NCI-H2107 treated with DMSO at 0.1 percent for 48 hours (cell line): ENCODE measurements at regions not wholly inside any gene's neighbourhood (a gene's known extent, or its start where the extent isn't known, plus 50 kb on each side); places are given as distances from the start of the nearest gene placed in this dataset.
"Not testable (repeated sequence)": the region's sequence is repeated elsewhere in the genome, so short reads cannot be mapped to it uniquely, and the experiment has no call there.

ENCODE experiments used
- DNase-seq: peaks from one replicate; lab custom pipeline; 2025; ENCODE audit not compliant: unreplicated experiment; lab: John Stamatoyannopoulos, UW

DNA sequence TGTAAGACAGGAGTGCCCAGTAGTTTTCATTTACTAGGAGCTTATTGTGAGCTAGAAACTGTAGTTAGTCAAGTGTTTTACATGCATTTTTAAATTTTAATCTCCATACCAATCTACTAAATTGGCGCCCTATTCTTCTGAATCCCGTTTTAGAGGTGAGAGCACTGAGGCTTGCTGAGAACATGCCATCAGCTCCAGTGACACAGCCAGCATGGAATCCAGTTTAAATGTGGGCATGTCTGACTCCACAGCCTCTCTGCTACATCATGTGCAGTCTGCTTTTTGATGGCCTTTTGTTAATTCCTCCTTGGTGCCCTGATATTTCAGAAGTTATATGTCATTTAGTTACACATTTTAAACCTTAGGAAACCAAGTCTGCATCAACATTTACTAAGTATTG lies 325.4 kb downstream of the DLEU7 start:
- DNase-seq = no peak

DNA sequence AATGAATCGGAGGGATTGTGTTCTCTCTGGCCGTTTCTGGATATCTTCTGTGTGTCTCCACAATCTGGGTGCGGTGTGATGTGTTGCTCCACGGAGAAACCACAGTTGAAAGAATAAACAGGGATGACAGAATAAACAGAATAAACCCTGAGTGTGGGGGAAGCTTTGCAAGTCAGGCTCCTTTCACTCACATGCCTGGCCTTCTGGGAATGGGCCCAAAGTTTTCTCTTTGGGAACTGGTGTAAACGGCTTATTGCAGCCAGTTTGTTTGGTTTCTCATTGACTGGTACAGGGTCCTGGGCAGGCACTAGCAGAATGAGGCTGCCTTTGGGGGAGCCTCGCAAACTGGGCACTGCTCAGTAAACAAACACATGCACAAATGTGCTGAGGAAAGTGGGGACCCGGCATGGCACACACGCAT lies 324.7 kb downstream of the DLEU7 start:
- DNase-seq = no peak

DNA sequence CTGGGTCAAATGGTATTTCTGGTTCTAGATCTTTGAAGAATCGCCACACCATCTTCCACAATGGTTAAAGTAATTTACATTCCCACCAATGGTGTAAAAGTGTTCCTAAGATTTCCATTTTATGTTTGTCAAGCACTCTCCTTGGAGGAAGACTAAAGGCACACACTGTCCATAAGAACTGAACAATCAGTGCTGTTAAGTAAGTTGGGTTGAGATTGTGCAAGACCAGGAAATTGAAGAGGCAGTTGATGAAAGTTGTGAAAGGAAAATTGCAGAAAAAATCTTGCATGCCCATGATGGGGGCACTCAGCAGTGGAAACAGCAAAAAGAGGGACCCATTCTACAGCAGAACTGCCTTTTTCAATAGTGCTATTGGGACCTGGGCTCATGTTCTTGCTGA lies 323.6 kb downstream of the DLEU7 start:
- DNase-seq = no peak

DNA sequence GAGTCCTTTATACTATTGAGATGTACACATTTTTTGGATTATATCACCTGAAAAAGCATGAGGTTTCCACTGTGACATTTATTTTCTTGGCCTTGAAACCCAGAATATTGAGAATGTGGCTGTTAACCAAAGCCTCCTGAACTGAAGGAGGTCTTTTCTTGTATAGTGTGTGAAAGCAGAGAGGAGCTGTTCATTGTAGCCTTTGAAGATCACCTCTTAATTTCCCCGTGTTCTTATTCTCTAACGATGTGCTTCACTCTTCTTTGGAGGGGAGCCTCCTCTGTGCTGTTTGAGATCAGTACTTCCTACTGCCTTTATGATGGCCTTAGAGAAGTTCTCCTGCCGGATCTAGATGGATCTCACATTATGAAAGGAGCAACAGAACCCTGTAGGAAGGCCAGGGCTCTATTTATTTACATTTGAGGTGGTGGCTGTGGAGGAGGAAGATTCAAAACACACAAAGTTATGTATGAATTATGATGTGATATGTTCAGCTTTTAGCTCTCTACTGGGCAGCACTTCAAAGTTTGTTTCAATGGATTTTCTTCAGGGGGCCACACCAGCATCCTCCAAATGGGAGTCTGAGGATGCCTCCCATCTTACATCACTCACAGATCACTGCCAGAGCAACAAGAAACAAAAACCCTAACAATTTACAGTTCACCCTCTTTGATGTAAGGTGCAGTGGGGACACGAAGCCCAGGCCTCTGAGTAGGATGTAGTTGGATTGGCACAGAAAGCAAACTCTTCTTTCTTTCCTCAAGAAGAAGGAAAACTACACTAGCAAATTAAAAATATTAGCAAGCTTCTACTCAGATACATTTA lies 322.3 kb downstream of the DLEU7 start:
- no peak for DNase-seq

DNA sequence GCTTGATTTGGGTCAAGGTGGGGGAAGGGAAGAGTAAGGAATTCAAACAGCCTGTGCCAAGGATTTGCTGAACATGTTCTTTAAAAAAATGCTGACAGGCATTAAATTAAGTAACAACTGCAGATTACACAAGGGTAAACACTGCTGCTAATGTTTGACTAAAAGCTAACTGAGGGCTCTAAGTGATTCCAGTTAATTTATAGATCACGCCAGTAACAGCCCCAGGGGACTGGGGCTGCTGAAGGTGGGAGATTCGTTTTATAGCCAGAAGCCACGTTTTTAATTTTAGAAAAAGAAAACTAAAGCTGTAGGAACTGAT lies 321.7 kb downstream of the DLEU7 start:
- DNase-seq = no peak

DNA sequence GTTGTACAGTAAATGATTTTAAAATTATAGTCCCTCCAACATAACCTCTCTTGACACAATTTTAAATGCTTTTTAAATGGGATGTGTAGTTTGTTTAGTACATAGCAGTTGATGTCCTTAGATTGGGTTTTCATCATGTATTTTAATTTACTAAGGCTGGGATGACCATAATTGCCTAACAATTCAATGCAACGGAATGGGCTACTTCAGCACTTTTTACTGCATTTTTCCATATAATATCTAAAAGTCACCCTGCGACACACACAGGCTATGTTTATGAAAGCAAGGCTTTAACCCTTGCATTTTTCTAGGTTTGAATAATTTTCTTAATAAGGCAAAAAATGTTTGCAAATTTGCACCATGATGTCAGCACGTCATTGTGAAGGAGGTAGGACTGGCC lies 321.0 kb downstream of the DLEU7 start:
- DNase-seq = no peak

DNA sequence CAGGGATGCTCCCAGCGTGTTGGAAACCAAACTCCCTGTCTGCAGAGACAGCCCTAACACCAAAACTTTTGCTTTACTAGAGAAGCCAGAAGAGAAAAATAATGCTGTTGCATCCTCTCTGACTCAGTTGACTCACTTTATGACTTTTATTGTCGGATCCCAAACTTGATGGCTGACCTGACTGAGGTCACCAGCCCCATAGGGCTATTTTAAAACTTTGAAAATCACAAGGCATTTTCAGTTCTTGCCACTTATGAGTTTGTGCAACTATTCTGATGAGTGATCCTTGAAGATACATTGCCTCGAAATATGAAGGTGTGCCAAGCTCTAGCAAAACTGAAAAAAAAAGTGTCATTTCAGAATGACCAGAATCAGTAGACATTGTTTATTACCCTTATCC lies 320.2 kb downstream of the DLEU7 start:
- DNase-seq = no peak

DNA sequence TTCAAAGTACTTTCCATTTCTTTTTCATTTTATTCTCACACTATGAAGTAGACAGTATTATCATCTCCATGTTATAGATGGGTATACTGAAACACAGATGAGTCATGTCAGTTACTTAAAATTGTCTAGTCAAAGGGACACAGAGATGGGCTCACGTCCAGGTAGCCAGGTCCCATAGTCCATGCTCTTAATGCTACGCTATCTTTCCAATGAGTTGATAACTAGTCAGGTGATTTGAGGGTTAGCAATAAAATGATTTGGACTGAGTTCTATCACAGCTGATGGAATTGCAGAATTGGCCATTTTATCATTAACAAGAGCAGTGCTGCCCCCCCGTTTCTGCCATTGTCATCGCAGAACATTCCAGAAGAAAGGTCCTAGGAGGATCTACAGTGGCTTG lies 318.9 kb downstream of the DLEU7 start:
- DNase-seq = no peak

DNA sequence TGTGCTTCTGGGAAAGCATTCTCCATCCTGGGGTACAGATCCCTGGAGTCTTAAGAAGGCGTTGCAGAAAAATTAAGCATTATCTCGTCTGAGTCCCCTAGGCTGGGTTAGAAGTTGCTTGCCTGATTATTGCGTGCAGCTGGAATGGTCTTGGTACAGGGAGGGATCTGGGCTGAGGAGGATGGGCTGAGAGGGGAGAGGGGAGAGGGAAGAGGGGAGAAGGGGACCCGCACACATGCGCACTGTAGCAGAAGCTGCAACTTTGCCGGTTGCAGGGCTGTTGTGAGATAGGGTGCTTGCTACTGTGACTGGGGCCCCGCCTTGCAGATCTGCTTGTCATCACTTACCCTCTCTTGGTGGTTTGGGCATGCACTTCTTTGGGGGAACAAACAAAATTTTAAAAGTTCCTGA lies 316.8 kb downstream of the DLEU7 start:
- DNase-seq = no peak

DNA sequence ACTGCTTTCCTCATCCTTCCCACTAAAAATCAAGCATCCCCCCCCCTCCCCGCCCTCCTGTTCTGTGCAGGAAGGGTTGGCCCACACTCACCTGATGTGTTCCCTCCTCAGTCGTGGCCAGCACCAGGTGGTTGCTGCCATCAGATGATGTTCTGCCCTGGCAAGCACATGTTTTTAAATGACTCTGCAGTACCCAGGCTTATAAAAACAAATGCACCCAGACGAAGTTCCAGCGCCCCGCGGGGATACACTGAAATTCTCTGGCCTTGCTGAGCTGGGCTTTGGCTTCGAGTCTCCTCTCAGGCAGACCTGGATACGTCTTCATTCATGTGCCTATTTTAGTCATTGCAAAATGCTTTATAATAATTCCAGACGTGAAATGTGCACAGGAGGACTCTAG lies 316.3 kb downstream of the DLEU7 start:
- peak; percentile 46 for DNase-seq

DNA sequence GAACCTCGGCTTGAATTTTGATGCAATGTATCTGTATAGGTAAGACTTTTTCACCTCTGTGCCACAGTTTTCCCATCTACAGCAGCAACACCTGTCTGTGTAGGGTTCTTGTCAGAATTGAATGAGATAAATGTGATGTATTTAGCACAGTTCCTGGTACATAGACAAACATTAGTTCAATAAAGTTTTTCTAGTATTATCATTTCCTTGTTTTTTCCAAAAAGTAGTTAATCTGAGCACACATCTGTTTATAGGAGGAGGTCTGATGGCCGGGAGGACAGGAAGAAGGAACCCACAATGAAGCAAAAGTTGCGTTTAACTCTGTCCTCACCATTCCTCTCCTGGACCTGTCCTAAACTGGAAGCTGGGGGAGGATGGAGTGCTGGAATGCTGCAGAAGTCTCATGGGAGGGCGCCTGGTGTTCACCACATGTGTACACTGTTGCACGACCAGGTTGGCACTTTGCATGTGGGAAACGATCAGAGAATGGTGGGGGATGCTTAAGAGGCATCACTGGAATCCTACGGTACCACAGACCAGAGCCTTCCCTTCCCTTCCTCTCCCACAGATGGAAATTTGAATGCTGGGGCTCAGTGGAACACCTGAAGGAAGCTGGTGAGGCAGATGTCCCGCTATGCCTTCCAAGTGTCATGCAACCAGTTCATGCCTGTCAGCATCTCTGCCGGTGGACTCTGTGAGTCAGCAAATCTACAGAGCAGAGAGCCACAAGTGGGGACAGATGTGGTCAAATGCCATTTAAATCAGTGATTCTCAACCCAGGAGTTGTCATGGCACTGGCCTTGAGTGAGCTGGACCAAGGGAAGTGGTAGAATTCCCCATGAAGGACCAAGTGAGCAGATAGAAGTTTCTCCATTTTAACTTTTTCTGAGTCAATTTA lies 315.6 kb downstream of the DLEU7 start:
- no peak for DNase-seq

DNA sequence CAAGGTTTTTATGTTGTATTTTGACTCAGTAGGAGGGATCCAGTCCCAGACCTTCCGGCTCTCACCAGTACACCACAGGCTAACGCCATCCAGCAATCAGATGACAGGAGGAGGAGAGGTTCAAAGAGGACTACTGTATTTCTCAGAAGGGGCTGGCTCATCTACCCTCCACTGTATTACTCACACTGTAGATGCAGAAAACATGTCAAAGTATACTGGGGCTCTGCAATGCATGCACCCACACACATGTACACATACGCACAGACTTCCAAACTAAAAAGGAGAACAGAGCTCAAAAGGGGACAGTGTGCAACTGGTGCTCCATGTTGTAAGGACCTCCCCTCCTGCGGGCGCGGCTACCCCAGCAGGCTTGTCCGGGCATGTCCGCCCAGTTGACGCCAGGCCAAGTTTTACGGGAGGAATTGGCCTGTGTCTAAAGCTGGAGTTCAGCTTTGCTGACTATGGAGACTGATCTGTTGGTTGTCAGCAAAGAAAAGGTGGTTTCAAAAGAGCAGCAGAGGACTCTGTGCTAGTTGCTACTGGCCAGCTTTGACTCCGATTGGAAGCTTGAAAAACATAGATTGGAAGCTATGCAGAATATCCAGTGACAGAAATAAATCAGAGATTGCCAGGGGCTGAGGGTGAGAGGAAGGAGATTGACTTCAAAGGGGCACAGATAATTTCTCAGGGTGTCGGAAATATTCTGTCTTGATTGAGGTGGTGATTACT lies 314.2 kb downstream of the DLEU7 start:
- peak; percentile 87 for DNase-seq

DNA sequence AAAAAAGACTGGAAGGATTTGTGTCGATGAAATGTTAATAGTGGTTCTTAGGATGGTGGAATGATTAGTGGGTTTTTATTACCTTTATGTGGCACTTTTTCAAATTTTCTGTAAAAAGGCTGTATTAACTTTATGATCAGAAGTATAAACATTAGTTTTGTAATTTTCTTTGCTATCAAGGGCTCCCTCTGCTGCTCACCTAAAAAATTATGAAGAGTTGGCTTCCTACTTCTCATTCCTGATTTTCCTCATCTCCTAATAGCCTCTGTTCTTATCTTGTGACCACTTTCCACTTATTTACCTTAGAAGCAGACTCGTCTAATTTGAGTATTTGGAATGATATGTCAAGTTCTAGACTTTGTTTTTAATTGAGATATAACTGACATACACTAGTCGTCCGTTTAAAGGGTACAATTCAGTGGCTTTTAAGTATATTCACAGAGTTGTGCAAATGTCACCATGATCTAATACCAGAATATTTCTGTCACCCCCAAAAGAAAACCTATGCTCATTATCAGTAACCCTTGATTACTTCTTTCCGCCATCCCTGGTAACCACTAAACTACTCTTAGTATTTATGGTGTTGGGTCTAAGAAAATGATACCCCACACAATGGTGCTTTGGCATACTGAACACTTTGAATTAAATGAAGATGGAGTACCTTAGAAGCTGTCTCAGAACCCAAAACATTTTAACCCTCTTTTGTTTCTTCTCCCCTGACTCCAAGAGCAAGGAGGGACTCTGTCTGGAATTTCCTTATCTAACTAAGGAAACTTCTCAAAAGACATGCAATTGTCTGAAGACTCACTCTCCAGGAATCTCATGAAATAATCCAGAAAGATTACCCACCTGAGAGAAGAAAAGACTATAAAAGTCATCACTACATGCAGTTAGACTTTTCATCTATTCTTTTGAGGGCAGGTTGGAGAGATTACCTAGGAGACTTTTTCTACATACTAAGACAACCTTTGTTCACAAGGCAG lies 311.3 kb downstream of the DLEU7 start:
- DNase-seq = peak; percentile 17

DNA sequence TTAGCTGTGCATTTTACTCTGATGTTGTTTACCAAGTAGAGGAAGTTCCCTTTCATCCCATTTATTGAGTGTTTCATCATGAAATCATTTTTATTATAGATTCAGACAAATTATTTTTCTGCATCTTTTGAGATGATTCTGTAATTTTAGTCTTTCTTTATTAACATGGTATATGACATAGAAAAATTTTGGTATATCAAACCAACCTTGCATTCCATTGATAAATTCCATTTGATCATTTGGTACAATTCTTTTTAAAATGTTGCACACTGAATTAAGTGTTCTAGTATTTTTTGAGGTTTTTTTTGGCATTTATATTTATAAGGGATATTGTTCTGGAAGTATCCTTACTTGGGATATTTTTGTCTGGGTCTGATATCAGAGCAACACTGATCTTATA lies 308.4 kb downstream of the DLEU7 start:
- DNase-seq = no peak

DNA sequence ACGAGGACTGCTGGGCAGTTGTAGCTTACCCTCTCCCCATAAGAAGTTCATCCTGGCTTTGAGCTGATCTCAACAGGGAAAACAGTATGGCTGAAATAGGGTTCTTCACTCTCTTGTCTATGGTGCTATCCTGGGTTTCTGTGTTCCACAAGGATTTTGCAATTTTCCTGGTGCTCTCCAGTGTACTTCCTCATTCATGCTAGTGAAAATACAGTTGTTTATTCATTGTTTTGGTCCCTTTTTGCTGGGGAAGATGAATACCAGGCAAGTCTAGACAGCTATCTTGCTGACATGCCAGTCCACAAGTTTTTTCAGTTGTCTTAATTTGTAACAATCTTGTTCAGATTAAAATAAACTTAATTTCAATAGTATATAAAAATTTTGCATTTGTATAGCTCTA lies 306.5 kb downstream of the DLEU7 start:
- no peak for DNase-seq

DNA sequence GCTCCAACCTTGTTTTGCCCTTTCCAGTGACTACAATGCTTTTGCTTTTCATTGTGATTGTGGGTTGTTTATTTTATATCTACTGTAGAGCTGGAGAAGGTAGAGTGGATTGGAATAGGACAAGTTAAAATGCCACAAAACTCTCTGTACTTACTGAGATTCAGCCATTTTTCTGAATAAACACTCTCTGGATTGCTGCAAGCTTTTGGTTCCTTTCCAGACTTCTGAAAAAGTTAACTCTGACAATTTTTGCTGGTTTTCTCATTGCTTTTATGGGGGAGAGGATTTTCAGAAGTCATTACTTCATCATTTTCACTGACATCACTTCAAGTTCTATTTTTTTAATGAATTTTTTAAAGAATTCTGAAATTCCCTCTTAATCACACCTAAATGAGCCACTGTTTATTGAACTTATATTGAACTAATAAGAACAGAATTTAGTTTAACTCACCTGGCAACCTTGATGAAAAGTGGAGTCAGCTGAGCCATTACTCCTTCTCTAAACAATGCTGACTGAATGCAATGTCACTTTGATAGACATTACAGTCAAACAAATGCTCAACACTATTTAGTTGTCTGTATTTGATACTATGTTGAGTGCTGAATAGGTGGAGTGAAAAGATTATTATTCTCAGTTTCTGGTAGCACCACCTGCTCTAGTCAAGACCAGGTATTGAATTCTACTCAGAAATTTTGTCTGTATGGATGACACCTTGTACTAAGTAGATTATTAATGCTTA lies 303.5 kb downstream of the DLEU7 start:
- no peak for DNase-seq

DNA sequence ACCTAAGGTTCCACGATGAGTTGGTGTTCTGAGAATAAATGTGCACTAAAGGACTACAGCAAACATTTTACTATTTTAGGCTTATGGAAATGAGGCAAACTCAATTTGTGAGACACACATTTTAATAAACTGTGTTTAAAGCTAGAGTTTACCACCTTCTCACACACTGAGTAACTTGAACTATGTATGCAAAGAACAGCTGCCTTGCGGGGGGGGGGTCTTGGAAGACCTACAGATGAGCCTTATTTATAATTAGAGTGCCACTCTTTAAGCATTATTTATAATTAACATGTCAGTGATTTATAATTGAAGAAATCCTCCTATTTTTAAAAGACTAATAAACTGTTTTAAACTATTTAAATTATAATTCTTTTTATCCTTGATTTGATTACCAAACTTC lies 300.4 kb downstream of the DLEU7 start:
- no peak for DNase-seq

DNA sequence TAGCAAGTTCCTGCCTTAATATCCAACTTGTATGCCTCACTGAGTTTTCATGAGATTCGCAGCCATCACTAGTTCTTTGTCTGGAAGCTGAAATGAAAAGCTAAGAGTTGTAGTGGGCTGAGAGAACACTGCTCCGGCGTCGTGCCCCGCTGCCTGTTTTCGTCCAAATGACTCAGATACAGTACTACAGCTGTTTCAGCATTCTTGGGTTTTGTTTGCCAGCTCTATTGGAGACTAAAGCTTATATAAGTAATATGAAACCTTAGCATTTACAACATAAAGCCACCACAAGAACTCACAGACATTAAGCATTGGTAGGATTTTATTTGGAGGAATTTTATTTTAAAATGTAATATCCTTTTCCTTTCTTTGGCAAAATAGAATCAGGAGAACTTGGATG lies 299.7 kb downstream of the DLEU7 start:
- peak; percentile 64 for DNase-seq

DNA sequence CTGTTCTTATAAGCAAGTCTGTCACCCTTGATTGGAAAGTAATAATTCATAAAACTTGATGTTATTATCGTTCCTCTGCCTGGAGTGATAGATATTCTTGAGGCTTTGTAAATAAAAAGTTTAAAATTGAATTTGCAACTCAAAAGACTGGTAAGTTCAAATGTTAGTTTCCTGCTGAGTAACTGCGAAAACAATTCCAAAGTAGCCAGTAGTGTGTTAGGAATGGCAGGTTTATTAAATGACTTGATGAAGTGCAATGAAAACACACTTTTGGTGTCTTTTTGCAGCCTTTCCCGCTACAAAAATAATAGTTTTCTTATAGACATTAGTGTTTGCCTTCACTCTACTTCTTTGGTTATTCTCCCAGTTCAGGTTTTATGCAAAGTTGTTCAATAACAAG lies 299.3 kb downstream of the DLEU7 start:
- DNase-seq = no peak

DNA sequence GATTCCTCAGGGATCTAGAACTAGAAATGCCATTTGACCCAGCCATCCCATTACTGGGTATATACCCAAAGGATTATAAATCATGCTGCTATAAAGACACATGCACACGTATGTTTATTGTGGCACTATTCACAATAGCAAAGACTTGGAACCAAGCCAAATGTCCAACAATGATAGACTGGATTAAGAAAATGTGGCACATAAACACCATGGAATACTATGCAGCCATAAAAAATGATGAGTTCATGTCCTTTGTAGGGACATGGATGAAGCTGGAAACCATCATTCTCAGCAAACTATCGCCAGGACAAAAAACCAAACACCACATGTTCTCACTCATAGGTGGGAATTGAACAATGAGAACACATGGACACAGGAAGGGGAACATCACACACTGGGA lies 296.3 kb downstream of the DLEU7 start:
- not testable (repeated sequence) for DNase-seq
